ENCODE measurements at regions not wholly inside any gene's neighbourhood (a gene's known extent, or its start where the extent isn't known, plus 50 kb on each side); places are given as distances from the start of the nearest gene placed in this dataset.

DNA sequence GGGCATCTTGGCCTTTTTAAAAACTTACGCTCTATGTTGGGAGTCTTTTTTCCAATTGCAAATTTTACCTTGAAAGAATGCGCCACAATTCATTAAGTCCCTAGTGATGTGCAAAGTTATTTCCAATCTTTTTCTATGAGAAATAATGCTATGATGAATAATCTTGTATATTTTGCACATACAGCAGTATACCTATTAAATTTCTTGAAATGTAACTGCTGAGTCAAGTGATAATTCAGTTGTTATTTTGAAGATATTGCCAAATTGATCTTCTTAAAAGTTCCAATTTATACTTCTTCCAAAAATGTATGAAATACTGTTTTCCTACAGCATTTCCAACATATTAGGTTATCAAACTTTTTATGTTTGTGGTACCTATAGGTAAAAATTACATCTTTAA lies 92.8 kb upstream of the PPP2R2B start:
- no TSS peak for BruUV-seq (replicated peaks)
- intact Hi-C loops (cut with micrococcal nuclease) (no loop called here), dilution Hi-C loops (cut with MboI; ENCODE audit: extremely low pct_ligation_motif_present, low sequenced_read_pairs) (no loop called here)
- POLR2A ChIA-PET = no interaction called here
- no peak for FAIRE-seq
- Histone ChIP-seq H3K4me2 (ENCODE audit: insufficient read depth, low read length) (no peak overlapping the region), H3K9me3 (replicated peaks; ENCODE audit: control insufficient read depth, insufficient read depth, low read length) (no peaks in the 10 kb centered on the region), H3K27me3 (ENCODE audit: control insufficient read depth in 2 of 2, insufficient read depth in 2 of 2, low read length in 2 of 2) (no peaks in the 10 kb centered on the region), H4K20me1 (replicated peaks; ENCODE audit: control insufficient read depth, extremely low read depth, insufficient read depth, low read length) (no peaks in the 10 kb centered on the region), H3K4me3 (replicated peaks in 1 of 3; ENCODE audit: insufficient read depth in 1 of 3, low read depth in 1 of 3, low read length in 3 of 3) (no peak overlapping the region), H3K36me3 (ENCODE audit: control insufficient read depth in 2 of 2, extremely low read depth in 1 of 2, insufficient read depth in 2 of 2, low read length in 2 of 2) (no peaks in the 10 kb centered on the region), H3K27ac (ENCODE audit: insufficient read depth, low read depth, low read length) (no peak overlapping the region), H3K9me1 (replicated peaks; ENCODE audit: control insufficient read depth, extremely low read depth, insufficient read depth, low read length) (no peaks in the 10 kb centered on the region), H3K79me2 (ENCODE audit: control insufficient read depth, insufficient read depth, low read length) (no peaks in the 10 kb centered on the region), H2AFZ (ENCODE audit: low read depth, low read length) (no peak overlapping the region), H3K9ac (replicated peaks; ENCODE audit: extremely low read depth, insufficient read depth, low read length) (no peak overlapping the region), H3K4me1 (ENCODE audit: control insufficient read depth, extremely low read depth, insufficient read depth, low read length) (no peaks in the 10 kb centered on the region)
- CTCF ChIA-PET = interaction anchor here (1.0 to 1.3 kb wide), 3 partner anchors 49 to 398 kb away, joined by 3 to 5 read pairs (median 3); no protein-coding TSS in a partner anchor
- no peak for DNase-seq (ENCODE audit: low read depth, low spot score)
- TF ChIP-seq EZH2 (IDR thresholded peaks at IDR 0.05; ENCODE audit: borderline replicate concordance, low read depth, low read length, severe bottlenecking) (no peak), MAX (IDR thresholded peaks at IDR 0.05; ENCODE audit: insufficient read depth, insufficient read length) (no peak), JUN (IDR thresholded peaks at IDR 0.05; ENCODE audit: borderline replicate concordance, insufficient read depth, insufficient read length, low read depth) (no peak), CTCF (IDR thresholded peaks at IDR 0.05; ENCODE audit: extremely low read depth in 1 of 2, insufficient read depth in 1 of 2, low read depth in 1 of 2, low read length in 2 of 2) (no peak), MYC (IDR thresholded peaks at IDR 0.05; ENCODE audit: low read depth, low read length) (no peak), POLR2AphosphoS5 (IDR thresholded peaks at IDR 0.05; ENCODE audit: insufficient read depth, low read depth, low read length) (no peak), FOS (IDR thresholded peaks at IDR 0.05; ENCODE audit: borderline replicate concordance, insufficient read depth, low read length) (no peak), POLR2A (IDR thresholded peaks at IDR 0.05; ENCODE audit: low read depth, low read length) (no peak), GATA2 (IDR thresholded peaks at IDR 0.05; ENCODE audit: insufficient read depth, insufficient read length, low read depth, low read length) (no peak)

All from endothelial cell of umbilical vein (primary cell).